Gastrocnemius medialis (tissue), 4 donors: ENCODE measurements at regions not wholly inside any gene's neighbourhood (a gene's known extent, or its start where the extent isn't known, plus 50 kb on each side); places are given as distances from the start of the nearest gene placed in this dataset.

Experiments used
- ATAC-seq, 2 donors: fragments of 150-250 bp; one replicate each; pipeline ENCODE4 v1.9.1; 2016
- DNase-seq, 2 donors: peaks; one replicate each; pipeline ENCODE4 v3.0.0-alpha.2; 2019
- H3K27ac ChIP-seq, 4 donors: fragments of 200-600 bp; sonication (generic); 1 replicate in 1 of 4; 2 replicates in 3 of 4; pipeline ENCODE4 v1.5.1; 2016 to 2018; ENCODE audit warnings: mild to moderate bottlenecking in 2 of 4, moderate library complexity in 1 of 4
- H3K27me3 ChIP-seq, 3 donors: fragments of 200-600 bp; sonication (generic) in 2 of 3; 1 replicate in 1 of 3; 2 replicates in 2 of 3; pipeline versions ENCODE4 v1.5.1 to v1.6.0; 2016 to 2019; ENCODE audit warnings: mild to moderate bottlenecking in 1 of 3, moderate library complexity in 1 of 3
- H3K36me3 ChIP-seq, 2 donors: fragments of 200-600 bp; sonication (generic) in 1 of 2; one replicate each; pipeline ENCODE4 v1.5.1; 2017 to 2018
- H3K4me1 ChIP-seq, 2 donors: fragments of 200-600 bp; sonication (generic) in 1 of 2; one replicate each; pipeline ENCODE4 v1.5.1; 2016 to 2017; ENCODE audit warnings: mild to moderate bottlenecking in 2 of 2
- H3K4me3 ChIP-seq, 4 donors: fragments of 200-600 bp; sonication (generic) in 3 of 4; 1 replicate in 1 of 4; 2 replicates in 3 of 4; pipeline ENCODE4 v1.5.1; 2016 to 2019; ENCODE audit warnings: mild to moderate bottlenecking in 2 of 4
- H3K9me3 ChIP-seq, 3 donors: fragments of 200-600 bp; sonication (generic) in 2 of 3; 1 replicate in 1 of 3; 2 replicates in 2 of 3; pipeline ENCODE4 v1.5.1; 2016 to 2019
- CTCF ChIP-seq, 5 experiments: fragments of 450-650 bp in 3 of 5; fragments of 200-600 bp in 2 of 5; sonication (generic) in 2 of 5; IDR thresholded peaks in 4 of 5; conservative IDR thresholded peaks in 1 of 5; 1 replicate in 4 of 5; 2 replicates in 1 of 5; pipeline ENCODE4 v1.5.1; 2016 to 2019; ENCODE audit warnings: antibody characterized with exemption in 5 of 5, mild to moderate bottlenecking in 3 of 5, moderate library complexity in 3 of 5
- POLR2A ChIP-seq, 2 donors: fragments of 450-650 bp; IDR thresholded peaks; one replicate each; pipeline ENCODE4 v1.6.1; 2017; ENCODE audit warnings: antibody characterized with exemption in 2 of 2, mild to moderate bottlenecking in 2 of 2, moderate library complexity in 2 of 2
- in situ Hi-C, 4 donors: fragments of 200-750 bp; cut with MboI; loops; one replicate each; pipeline versions ENCODE4 v1.15.0 to v1.8.0; 2017; ENCODE audit warnings: low sequenced_read_pairs in 4 of 4
- intact Hi-C: fragments of 100-400 bp; cut with DNase I; formaldehyde crosslinking; loops from one replicate; pipeline ENCODE4 v1.15.1; 2023; ENCODE audit warnings: low total_unique reads

- ATAC-seq (no peak), DNase-seq (no peak)
- Histone ChIP-seq H3K36me3 (no peaks in the 10 kb centered on the region), H3K4me3 (no peak overlapping the region), H3K27ac (no peak overlapping the region), H3K9me3 (no peaks in the 10 kb centered on the region), H3K27me3 (no peaks in the 10 kb centered on the region), H3K4me1 (no peaks in the 10 kb centered on the region)
- no peak for TF ChIP-seq POLR2A (IDR thresholded peaks at IDR 0.05)
- no peak for TF ChIP-seq CTCF (IDR thresholded peaks at IDR 0.05 in 4 of 5, conservative IDR thresholded peaks at IDR 0.05 in 1 of 5)
- in situ Hi-C loops (loop anchor here in 1 of 4 donors (25.0 kb wide), 1 partner anchor 89 kb away; no protein-coding TSS in a partner anchor), intact Hi-C loops (no loop called here)
These were observed 891.3 kb downstream of the SQOR start for GRCh38 chr15:46525984-46526725.

DNA sequence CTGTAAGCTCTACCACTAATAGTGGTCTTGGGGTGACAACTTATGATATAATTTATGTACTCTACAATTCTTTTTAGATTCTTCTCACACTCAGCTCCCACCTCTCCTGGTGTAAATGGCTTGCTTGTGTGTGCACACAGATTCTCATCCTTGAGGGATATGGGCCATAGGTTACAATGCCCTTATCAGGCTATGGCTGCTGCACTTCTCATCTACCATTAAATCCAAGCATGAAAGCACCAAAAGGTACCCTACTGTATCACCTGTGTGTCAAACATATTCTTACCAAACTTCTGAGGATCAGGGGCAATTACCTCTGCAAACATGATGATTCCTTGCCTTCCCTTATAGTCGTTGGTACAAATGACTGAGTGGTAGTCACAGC lies 891.9 kb downstream of the SQOR start:
- DNase-seq (no peak), ATAC-seq (no peak)
- no peak overlapping the region for H3K27ac ChIP-seq
- H3K9me3 ChIP-seq: no peaks in the 10 kb centered on the region
- H3K36me3 ChIP-seq: no peaks in the 10 kb centered on the region
- TF ChIP-seq POLR2A (IDR thresholded peaks at IDR 0.05): no peak
- TF ChIP-seq CTCF (IDR thresholded peaks at IDR 0.05 in 4 of 5, conservative IDR thresholded peaks at IDR 0.05 in 1 of 5): no peak
- intact Hi-C loops: no loop called here
- no peaks in the 10 kb centered on the region for H3K4me1 ChIP-seq
- H3K4me3 ChIP-seq: no peak overlapping the region
- in situ Hi-C loops: loop anchor here in 1 of 4 donors (25.0 kb wide), 1 partner anchor 89 kb away; no protein-coding TSS in a partner anchor
- no peaks in the 10 kb centered on the region for H3K27me3 ChIP-seq

GRCh38 chr15:46543626-46544025 lies 908.8 kb downstream of the SQOR start:
- in situ Hi-C loops (loop anchor here in 1 of 4 donors (25.0 kb wide), 1 partner anchor 106 kb away; no protein-coding TSS in a partner anchor), intact Hi-C loops (no loop called here)
- DNase-seq: no peak
- Histone ChIP-seq H3K4me1 (no peaks in the 10 kb centered on the region), H3K4me3 (no peak overlapping the region), H3K27ac (no peak overlapping the region), H3K9me3 (no peaks in the 10 kb centered on the region), H3K27me3 (no peaks in the 10 kb centered on the region), H3K36me3 (no peaks in the 10 kb centered on the region)
- no peak for TF ChIP-seq POLR2A (IDR thresholded peaks at IDR 0.05)
- no peak for TF ChIP-seq CTCF (IDR thresholded peaks at IDR 0.05 in 4 of 5, conservative IDR thresholded peaks at IDR 0.05 in 1 of 5)
- no peak for ATAC-seq

- intact Hi-C loops: no loop called here
- no peaks in the 10 kb centered on the region for H3K36me3 ChIP-seq
- in situ Hi-C loops: loop anchor here in 1 of 4 donors (25.0 kb wide), 1 partner anchor 112 kb away; no protein-coding TSS in a partner anchor
- DNase-seq (no peak), ATAC-seq (no peak)
- no peaks in the 10 kb centered on the region for H3K9me3 ChIP-seq
- no peak for TF ChIP-seq POLR2A (IDR thresholded peaks at IDR 0.05)
- TF ChIP-seq CTCF (IDR thresholded peaks at IDR 0.05 in 4 of 5, conservative IDR thresholded peaks at IDR 0.05 in 1 of 5): no peak
- no peak overlapping the region for H3K4me3 ChIP-seq
- no peaks in the 10 kb centered on the region for H3K4me1 ChIP-seq
- H3K27ac ChIP-seq: no peak overlapping the region
- H3K27me3 ChIP-seq: no peaks in the 10 kb centered on the region
These were observed 914.2 kb downstream of the SQOR start for GRCh38 chr15:46548989-46549388.
